GM18508 (cell line): ENCODE measurements at regions not wholly inside any gene's neighbourhood (a gene's known extent, or its start where the extent isn't known, plus 50 kb on each side); places are given as distances from the start of the nearest gene placed in this dataset.
"Not testable (repeated sequence)": the region's sequence is repeated elsewhere in the genome, so short reads cannot be mapped to it uniquely, and the experiment has no call there.

Source experiments
- ATAC-seq: cut with Tn5 transposase; IDR thresholded peaks from one replicate; pipeline ENCODE4 v1.9.1; 2021; ENCODE audit warnings: moderate number of reproducible peaks; ENCODE audit not compliant: insufficient read depth, unreplicated experiment

DNA sequence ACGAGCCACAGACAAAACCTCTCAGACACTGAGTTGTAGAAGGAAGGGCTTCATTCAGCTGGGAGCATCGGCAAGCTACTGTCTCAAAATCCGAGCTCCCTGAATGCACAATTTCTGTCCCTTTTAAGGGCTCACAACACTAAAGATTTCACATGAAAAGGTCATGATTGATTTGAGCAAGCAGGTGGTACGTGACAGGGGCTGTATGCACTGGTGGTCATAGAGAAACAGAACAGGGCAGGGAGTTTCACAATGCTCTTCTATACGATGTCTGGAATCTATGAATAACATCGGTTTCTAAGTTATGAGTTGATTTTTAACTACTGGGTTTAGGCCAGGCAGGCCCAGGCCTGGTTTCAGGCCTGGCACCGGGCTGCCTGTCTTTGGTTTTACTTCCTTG lies 124.3 kb upstream of the CCNG1 start:
- ATAC-seq = not testable (repeated sequence)

DNA sequence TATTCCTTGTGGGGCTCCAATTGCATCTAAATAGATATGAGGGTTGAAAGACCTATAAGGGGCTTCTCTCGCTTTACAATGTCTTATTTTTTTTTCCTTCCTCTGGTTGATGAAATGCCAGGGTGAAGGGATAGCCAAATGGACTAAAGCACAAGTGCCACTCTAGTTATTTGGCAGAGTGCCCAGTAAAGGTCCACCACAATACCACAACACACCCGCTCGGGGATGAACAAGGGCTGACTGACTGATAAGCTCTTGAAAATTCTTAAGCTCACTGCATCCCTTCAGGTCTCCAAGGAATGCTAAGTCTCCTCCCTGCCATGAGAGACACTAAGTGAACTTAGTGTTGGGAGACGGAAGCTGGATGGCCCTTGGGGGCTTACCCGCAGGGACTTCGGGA lies 121.0 kb upstream of the CCNG1 start:
- not testable (repeated sequence) for ATAC-seq

DNA sequence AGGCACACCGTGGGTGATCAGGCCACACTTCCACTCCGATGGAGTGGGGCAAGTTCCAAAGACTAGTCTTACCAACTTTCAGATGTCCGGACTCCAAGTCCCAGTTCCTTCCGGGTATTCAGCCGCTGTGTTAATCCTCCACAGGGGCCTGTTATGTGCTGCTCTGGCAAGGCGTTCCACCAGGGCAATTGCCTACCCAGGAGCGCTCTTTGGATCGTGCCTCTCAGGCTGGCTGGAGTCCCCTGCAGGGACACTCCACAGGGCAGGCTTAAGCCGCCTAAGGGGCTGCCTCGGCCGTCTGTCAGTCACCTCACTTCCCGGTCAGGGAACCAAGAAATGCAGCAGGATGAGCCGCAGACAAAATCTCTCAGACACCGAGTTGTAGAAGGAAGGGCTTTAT lies 118.7 kb upstream of the CCNG1 start:
- no peak for ATAC-seq

DNA sequence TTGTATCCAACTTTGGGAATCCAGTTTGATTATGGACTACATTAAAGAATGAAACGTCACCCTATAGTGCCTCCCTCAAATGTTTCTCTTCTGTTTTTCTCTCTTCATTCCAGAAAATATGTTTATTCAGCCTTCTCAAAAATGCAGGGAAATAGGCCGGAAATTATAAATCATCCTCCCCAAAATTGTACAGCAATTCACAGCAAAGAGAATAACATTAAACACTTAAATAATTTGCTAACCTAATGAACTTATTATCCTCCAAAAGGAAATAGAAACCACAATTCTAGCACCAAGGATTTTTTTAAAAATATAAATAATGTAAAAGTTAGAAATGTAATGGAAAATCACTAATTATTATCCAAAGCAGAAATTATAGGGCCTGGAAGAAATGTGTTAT lies 115.9 kb upstream of the CCNG1 start:
- ATAC-seq = no peak

DNA sequence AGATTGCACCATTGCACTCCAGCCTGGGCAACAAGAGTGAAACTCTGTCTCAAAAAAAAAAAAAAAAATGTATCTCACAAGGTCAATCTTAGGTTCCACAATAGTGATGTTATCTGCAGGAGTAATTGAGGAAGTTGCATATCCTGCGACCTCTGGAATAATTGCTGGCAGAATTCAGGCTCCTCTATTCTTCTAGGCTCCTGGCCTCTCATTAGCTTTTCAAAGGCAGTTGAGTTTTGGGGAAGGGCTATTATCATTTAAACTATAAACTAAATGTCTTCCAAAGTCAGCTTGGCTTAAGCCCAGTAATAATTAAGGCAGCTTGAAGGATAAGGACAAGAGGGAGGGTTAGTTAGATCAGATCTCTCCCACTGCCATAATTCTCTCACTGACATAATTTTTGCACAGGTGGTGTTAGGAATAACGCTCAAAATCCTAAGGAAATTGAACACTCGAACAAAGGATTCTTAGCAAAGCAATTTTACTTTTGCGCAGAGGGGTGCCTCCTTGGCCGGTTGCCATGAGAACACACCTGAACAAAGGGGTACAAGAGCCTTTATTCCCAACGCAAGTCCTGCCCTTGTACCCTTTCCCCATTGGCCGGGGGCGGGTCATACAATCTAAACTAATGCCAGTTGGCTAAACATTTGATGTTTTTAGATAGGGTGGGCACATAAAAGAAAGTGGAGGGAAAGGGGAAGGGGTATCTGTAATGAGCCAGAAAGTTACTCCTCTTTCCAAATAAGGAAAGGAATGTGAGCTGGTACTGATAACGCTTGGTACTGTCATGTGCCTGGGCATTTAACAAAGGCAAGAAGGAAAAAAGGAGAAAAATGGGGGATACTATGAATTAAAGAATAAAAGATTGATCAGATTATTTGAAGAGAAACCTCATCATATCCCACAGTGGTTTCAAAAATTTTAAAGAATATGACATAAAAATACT lies 106.4 kb upstream of the CCNG1 start:
- no peak for ATAC-seq

DNA sequence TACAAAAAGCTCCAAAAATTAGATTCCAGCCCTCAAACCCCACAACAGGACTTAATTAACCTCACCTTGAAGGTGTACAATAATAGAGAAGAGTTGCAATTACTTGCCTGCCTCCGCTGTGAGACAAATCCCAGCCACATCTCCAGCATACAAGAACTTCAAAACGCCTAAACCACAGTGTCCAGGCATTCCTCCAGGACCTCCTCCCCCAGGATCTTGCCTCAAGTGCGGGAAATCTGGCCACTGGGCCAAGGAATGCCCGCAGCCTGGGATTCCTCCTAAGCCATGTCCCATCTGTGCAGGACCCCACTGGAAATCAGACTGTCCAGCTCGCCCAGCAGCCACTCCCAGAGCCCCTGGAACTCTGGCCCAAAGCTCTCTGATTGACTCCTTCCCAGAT lies 101.3 kb upstream of the CCNG1 start:
- not testable (repeated sequence) for ATAC-seq

DNA sequence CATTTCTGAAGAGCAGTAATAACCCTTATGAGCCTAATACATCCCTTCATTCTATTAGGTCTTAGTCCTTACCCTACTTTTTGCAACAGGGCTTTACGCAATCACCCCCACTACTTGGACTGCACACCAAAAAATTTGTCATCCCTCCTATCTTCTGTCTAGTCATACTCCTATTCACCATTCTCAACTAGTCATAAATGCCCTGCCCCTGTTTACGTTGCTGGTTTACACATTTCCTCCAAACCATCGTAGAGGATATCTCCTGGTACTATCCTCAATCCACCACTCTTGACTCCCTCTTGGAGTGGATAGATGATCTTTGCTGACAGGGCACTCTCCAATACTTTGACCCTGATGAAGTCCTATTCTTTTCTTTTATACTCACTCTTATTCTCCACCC lies 98.2 kb upstream of the CCNG1 start:
- no peak for ATAC-seq

DNA sequence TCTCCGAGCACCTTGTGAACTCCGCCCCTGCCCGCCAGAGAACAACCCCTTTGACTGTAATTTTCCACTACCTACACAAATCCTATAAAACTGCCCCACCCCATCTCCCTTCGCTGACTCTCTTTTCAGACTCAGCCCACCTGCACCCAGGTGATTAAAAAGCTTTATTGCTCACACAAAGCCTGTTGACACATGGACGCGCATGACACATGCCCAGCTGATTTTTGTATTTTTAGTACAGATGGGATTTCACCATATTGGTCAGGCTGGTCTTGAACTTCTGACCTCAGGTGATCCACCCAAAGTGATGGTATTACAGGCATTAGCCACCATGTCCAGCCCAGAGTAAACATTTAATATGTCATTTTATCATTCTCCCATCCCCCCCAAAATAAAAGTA lies 97.0 kb upstream of the CCNG1 start:
- ATAC-seq = not testable (repeated sequence)

GRCh38 chr5:163342306-163342705 lies 95.1 kb upstream of the CCNG1 start:
- ATAC-seq = no peak

GRCh38 chr5:163345216-163345615 lies 92.2 kb upstream of the CCNG1 start:
- ATAC-seq = no peak

DNA sequence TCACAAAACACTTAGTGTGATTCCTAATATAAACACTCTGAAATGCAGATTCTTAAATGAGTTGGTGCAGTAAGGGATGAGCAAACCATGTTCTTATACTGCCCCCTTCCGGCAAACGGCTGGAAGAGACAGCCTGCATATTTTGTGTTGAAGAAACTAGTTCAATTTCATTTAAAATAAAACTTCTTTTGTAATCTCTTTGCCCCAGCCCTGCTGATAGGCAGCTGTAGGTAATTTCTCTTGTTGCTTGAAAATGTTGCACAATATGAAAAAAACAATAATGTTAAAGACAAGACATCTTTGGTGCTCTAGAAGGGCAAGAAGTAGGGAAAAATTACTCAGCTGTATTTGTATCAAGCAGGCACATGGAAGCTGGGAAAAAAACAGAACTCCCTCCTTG lies 89.7 kb upstream of the CCNG1 start:
- no peak for ATAC-seq

DNA sequence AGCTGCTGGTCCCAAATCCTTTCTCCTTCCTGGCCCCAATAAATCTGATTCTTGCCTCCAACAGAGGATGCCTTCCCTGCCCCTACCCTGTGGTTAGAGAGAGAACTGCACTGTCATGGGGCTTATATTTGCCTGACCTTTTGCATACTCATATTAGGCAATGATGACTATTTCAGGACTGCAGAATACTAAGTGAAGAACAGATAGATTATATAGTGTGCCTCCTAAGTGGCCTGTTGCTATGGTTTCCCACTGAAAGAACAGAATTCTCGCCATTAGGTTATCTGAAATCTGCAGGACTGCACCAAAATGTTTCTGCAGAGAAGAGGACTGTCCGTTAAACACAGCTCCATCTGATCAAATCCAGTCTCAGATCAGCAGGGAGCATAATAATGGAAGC lies 87.3 kb upstream of the CCNG1 start:
- no peak for ATAC-seq

- no peak for ATAC-seq
Measured at GRCh38 chr5:163352531-163352930, 84.9 kb upstream of the CCNG1 start.

- not testable (repeated sequence) for ATAC-seq
Measured at GRCh38 chr5:163355811-163356210, 81.6 kb upstream of the CCNG1 start.

GRCh38 chr5:163357636-163358035 lies 79.8 kb upstream of the CCNG1 start:
- ATAC-seq = no peak

GRCh38 chr5:163360656-163361055 lies 76.7 kb upstream of the CCNG1 start:
- ATAC-seq = no peak

GRCh38 chr5:163361450-163361849 lies 75.9 kb upstream of the CCNG1 start:
- ATAC-seq = no peak

- ATAC-seq = no peak
Measured at GRCh38 chr5:163362840-163363371, 74.5 kb upstream of the CCNG1 start.

DNA sequence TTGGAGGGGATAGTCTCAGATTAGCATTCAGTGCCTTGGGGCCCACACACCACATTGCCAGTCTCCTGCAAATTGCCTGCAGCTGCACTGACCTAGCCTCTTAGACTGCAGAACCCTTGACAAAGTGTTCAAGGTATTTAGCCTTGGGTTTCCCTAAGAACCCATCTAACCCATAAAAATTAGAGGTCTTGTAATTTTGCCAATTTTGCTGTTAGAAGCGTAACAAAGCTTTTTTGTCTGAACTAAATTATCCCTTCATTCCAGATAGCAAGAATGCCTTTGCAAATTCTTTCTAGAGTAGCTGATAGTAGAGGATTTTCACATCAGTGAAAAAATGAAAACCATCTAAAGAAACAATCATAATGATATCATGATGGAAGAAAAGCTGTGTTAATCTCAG lies 74.0 kb upstream of the CCNG1 start:
- no peak for ATAC-seq

DNA sequence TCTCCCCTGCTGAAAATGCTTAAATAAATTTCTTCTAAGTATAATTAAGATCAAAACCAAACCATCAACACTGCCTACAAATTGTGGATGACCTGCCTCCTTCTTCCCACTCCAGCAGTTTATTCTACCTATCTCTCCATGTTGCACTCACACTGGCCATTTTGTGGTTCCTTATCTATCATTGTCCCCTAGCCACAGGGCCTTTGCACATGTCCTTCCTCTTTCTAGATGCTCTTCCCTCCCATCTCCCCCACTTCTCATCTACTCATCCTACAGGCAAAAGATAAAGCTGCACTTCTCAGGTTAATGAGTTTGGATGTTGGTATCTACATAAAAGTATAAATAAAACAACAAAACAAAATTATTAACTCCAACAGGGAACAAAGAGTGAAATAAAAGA lies 70.6 kb upstream of the CCNG1 start:
- ATAC-seq = no peak

- no peak for ATAC-seq
Measured at GRCh38 chr5:163369776-163370385, 67.5 kb upstream of the CCNG1 start.
